Inferior parietal cortex (tissue), 1 donor: ENCODE measurements at regions not wholly inside any gene's neighbourhood (a gene's known extent, or its start where the extent isn't known, plus 50 kb on each side); places are given as distances from the start of the nearest gene placed in this dataset.
A peak's percentile ranks its signal among the peaks of the same experiment; 100 is the strongest.

Experiments used
- DNase-seq: peaks from one replicate; pipeline ENCODE4 v3.0.0-alpha.2; 2016; ENCODE audit errors: extremely low spot score

DNA sequence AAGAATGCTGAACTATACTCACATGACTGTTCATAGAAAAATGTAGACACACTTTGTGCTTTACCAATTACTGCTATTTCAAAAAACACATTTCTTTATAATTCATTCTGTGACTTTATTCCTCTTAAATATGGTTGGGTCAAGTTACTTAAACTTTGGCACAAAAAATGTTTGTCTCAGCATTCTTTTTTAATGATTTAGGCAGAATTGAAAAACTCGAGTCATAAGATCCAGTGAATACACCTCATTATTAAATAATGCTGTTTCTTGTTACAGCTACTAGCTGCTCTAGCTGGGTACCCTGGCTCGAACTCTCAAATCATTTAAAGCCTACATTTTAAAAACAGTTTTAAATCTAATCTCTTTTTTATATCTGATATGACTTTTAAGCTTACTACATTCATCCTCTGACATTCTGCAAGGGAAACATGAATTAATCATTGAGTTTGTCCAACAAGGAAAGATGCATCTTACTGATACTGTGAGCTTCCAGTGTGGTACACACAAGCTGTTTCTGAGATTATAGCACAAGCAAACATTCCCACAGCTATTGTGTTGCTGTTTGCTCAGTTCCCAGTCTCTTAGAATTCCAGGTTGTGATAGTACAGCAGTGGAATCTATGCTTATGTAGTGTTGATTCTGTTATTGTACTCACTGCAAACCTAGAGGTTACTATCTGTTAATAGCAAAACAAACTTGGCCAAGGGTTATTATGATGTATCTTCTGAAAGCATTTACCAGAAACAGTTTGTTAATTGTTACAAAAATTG is 746.5 kb downstream of the USP25 start:
- DNase-seq: no peak

DNA sequence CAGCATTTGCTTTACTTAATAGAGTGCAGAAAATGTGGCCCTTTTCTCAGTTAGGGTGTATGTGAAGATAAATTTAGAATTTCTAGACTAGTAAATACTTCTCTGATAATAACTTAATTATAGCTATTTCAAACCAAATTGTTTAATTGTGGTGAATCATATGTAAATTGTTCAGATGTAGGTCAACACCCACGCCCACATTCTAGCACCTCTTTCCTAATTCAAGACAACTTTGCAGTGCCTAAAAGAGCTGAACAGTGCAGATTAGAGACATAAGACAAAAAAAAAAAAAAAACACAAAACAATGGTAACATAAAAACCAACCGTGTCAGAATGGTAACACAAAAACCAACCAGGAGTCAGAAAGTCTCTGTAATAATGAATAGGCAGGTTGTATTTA is 758.3 kb downstream of the USP25 start:
- DNase-seq: no peak

DNA sequence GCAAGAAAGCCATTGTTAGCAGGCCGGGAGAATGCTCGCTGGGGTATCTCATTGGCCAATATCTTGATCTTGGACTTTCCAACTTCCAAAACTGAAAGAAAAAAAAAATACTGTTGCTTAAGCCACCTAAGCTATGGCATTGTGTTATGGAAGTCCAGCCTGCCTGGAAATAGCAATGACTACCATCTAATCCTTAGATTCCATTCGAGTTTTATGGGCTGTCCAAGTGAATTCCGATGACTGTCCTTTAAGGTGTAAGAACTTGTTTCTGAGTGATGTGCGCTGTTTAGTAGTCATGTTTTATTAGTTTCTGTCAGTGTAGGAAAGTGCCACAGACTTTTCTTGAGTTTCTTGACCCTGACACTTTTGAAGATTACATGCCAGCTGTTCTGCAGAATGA is 762.6 kb downstream of the USP25 start:
- DNase-seq: no peak

DNA sequence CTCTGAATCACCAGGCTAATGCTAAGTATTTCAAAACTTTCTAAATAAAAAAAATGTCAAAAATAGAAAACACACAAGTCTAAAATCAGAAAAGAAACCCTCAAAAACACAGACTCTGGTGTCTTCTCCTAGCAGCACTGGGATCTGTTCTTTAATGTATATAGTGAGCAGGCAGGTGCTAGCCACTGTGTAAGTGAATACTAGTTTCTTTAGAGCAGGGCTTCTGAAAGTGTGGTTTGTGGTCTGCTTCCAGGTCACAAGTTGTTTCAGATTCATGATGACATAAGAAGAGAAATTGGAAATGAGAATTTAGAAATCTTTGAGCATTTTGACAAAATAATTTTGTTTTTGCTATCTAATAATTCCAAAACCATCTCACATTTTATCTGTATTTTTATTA is 763.1 kb downstream of the USP25 start:
- DNase-seq: no peak

DNA sequence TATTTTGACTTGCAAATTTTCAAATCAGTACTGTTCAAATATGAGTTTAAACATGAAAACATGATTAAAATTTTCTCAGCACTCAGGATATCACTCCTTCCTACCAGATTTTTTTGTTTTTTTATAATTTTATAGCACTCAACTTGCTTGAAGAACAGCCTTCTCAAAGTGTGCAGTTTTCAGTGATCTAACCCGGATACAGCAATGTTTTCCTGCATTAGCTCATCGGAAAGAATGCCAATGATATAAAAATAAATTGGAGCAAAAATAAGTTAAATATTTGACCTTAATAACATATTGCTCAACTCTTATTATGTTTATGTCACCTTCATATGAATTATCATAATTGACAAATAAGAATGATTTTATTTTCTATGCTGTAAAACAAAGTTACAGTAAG is 766.8 kb downstream of the USP25 start:
- DNase-seq: no peak

DNA sequence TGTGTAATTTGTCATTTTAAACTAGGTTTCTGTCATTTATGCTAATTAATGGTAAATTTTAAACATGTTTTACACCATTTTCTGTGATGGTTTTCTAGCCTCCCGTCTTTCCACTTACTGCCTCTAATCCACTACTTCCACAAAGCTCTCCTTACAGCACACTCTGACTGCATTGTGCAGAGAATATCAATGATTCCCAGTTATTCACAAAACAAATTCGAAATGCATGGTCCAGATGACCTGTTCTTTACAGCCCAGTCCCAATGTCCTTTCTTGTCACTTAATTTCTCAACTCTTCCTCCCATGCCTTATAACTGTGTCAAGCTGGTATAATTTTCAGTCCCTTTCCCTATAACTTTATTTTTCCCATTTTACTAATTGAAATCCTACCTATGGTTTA is 770.5 kb downstream of the USP25 start:
- DNase-seq: no peak

DNA sequence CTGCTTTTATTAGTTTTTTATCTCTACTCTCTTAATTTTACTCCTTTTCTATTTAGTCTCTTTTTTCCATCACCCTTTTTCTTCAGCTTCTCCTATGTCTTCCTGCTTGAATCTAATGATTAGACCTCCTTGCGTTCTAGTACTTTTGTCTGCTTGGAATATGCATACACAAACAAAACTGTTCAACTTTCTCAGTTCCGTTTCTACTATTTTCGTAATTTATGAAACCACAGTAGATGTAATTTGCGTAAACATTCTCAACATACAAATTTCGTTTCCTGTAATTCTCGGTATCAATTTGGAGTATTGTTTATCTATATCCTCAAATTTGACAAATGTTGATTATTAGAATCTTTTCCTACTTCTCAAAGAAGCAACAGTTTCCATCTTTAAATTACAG is 772.5 kb downstream of the USP25 start:
- no peak for DNase-seq

DNA sequence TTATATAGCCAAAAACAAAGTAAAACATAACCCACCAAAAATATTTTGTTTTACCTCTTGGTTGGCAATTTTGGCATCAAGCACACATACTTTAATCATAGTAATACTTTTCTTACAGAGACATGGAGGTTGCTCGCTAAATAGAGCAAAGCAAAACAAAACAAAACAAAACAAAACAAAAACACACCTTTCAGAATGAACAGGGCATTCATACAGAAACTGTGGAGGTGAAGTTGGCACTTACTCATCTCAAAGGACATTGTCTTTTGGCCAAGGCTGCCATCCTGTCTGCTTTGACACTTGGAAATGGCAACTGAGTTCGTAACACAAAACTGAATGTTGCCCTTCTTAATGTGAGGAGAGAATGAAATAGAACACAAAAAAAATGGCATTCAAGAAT is 773.1 kb downstream of the USP25 start:
- DNase-seq: no peak

DNA sequence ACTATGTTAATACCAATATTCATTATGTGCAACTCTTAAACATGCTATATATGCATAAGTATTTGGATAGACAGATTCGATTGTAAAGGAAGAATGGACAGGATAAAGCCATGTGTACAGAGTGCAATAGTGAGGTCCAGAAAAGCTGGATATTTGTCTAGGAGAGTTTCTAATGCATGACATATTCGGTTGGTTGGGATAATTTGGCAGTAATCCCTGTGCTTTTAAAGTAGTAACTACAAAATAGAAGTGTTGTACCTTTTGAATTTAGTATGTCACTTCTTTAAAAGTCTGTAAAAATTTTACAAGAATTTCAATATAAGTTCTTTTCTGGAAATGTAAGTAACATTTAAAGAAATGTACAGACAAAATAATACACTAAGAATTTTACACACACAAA is 774.5 kb downstream of the USP25 start:
- no peak for DNase-seq

DNA sequence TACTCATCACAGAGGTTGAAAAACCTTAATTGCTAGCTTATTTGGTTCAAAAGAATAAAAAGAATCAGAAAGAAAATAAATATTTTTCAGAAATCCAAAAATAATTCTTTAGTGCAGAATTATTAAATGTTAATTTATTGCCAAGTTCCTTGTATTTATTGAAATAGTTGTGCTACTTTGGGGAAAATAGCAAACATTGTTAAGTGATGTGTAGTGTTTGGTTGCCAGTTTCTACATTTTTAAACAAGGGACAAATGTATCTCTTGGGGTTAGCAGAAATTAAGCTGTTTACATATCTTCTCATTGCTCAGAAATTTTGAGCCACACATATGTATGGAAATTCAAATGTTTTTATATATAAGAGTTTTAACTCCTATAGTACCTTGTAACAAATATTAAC is 775.0 kb downstream of the USP25 start:
- no peak for DNase-seq

DNA sequence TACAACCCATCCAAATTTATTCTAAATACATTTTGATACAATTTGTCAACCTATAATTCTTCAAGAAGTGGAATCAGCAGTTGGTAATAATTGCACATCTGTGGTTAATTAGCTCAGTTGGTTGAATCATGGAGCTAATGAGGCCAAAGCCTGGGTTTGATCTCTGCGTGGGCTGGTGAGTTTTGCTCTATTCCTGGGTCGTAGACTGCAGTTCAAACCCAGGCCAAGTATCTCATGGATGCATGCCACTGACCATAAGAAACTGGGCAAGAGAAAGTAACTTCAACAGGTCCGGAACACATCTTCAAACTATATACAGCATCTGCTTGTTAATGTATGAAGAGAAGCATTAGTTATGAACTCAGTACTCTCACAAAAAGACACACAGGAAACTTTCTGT is 779.7 kb downstream of the USP25 start:
- DNase-seq: no peak

DNA sequence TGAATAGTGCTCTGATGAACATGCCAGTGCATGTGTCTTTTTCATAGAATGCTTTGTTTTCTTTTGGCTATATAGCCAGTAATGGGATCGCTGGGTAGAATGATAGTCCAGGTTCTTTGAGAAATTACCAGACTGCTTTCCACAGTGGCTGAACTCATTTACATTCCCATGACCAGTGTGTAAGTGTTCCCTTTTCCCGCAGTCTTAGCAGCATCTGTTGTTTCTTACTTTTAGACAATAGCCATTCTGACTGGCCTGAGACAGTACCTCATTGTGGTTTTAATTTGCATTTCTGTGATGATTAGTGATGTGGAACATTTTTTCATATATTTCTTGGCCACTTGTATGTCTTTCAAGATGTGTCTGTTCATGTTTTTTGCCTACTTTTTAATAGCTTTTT is 784.5 kb downstream of the USP25 start:
- peak; percentile 70 for DNase-seq

DNA sequence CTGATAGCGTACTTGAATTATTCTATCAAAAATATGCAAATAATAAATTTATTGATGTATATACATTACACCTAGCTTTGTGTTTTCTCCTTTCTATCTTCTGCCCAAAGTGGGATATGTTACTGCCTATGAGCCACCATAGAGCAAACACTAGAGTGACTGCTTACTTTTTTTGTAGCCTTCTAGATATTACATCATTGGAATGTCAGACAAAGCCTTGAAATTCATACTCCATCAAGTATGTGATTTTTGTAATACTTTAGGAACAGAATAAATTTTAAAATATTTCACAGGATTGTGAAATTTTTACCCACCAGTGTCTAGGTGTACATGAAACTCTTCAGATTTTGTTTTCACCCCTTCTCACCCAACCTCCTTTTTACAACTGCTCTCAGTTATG is 787.6 kb downstream of the USP25 start:
- no peak for DNase-seq

DNA sequence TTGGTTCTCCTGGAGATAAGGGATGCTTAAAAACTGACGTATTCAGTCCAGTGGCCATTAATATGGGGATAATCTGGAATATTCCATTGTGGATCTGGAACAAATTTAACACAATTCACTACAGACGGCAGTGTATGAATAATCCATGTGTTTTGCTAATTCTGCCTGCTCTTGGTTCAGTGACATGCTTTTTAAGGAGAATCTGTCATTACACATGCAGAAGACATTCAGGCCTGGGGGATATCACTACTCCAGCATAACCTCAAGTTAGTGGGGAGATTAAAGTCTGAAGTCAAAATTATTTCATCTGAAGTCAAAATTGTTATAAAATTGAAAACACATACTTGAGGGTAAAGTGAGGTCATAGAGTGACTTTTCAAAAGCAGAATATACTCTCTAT is 789.3 kb downstream of the USP25 start:
- no peak for DNase-seq

DNA sequence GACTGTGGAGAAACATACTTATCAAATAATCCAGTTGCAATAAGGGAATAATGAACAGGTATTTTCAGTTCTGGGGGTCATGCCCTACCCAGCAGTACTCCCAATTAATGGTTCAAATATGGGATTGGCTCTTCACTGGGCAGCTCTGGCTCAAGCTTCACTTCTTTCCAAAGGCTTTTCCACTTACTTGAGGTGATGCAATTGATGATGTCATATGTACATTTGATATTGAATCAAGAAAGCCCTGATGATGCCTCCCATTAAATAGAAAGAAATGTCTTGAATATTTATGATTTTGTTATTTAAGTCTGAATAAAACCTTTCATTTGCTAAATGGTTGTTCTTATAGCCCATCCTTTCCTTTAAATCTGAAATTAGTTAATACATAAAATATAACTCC is 789.9 kb downstream of the USP25 start:
- DNase-seq: no peak

DNA sequence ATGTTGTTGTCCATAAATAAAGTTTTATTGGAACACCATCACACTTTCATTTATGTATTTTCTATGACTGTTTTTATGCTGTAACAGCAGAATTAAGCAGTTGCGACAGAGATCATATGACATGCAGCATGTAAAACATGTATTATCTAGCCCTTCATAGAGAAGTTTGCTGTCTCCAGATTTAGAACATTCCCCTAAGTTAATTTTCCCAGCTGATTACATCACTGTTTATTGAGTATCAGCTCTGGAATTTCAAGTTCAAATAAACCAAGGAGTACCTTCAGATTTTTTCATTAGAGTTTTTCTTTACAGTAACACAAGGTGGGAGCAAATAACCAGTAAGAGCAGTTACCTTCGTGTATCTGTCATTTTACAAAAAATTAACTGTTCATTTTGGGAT is 792.8 kb downstream of the USP25 start:
- no peak for DNase-seq

DNA sequence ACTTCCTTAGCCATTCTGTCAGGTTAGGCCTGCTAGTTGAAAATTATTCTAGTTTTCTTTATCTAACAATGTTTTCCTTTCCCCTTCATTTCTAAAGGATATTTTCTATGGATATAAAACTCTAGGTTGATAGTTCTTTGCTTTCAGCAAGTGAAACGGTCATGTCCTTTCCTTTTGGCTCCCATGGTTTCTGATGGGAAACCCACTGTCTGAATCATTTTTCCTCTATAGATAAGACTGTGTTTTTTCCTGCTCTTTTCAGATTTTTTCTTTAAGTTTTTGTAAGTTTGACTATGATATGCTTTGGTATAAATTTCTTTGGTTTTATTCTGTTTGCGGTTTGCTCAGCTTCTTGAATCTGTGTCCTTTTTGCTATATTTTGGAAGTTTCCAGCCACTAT is 800.9 kb downstream of the USP25 start:
- DNase-seq: no peak

DNA sequence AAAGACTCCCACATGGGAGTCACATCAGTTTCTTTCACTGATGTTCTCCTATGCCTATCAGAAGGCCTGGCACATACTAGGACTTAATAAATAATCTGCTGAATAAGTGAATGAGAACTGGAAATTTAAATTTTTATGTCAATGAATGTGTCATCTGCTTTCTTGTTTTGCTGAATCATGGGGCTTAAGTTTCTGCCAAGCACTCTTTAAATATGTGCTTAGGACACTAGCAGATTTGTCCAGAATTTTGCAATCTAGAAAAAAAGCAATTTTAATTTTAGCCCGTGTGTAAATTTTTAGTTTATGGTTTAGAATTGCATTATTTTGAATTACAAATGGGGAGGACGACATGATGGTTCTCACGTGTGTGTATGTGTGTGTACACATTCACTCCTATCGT is 803.1 kb downstream of the USP25 start:
- peak; percentile 60 for DNase-seq

DNA sequence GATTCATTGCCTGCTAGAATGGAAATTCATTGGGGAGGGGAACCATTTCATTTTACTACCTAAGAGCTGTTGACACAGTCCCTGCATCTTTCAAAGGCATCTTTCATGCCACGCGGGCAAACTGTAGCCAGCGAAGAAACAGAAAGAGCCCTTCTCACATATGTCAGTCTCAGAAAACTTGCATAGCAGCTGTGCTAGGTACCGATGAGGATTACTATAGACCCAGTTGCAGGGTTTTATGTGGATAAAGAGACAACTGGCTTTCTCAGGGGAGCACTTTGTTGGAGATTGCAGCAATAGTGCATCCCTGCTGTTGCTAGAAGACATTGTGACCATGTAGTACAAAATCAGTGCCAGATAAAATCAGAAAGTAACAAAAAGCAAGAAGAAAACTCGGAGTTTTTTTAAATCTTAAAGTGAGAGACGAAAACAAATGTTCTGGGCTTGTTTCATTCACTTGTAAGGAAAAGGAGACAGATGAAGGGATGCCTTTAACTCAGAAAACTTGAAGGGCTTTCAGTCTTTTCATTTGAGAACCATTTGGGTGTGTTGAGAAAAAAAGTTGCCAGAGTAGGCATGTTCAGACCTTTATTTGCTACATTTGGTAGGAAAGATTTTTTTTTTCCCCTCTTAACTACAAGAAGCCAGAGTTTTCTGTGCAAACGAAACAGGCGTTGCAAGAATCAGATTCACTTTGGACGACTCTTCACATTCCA is 804.1 kb downstream of the USP25 start:
- DNase-seq: peak; percentile 79

DNA sequence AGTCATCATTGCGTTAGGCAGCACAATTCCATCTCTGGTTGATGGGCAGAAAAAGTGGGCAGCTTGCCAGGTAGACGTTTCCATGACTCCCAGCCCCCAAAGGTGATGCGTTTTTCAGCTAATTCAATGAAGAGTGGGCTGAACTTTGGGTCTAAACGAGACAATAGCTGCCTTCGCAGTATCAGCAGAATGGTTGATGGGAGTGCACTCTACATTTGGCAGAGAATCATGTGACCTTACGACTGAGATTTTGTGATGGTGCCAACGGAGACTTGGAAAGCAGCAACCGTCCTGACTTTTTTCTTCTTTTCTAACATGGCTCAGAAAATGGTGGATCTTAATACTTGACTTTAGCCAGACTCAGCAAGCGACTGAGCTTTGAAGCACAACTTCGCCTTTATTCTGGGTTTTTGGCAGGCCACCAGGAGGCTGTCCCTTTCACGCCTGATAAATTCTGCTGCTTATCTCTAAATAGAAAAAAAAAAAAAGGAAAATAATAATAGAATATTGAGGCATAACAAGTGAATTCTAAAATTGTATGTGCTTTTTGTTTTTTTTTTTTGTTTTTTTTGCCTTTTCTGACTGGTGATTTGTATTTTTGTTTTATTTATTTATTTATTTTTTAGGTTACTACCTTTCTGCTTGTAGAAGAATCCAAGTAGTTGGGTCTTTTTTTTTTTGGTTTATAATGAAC is 804.8 kb downstream of the USP25 start:
- peak; percentile 84 for DNase-seq

DNA sequence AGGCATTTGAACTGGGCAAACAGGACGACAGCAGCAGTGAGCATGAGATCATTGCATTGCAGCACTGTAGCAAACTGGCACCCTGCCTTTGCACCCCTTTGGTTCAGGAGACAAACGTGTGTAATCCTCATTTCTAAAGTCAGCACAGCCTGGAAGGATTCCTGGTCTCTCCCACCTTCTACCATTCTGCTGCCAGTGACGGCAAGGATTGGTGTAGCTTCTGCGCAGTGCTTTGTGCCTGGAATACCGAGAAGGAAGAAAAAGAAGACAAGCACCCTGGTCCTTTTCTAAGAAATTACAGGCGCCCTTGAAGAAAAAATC is 805.3 kb downstream of the USP25 start:
- peak; percentile 87 for DNase-seq

DNA sequence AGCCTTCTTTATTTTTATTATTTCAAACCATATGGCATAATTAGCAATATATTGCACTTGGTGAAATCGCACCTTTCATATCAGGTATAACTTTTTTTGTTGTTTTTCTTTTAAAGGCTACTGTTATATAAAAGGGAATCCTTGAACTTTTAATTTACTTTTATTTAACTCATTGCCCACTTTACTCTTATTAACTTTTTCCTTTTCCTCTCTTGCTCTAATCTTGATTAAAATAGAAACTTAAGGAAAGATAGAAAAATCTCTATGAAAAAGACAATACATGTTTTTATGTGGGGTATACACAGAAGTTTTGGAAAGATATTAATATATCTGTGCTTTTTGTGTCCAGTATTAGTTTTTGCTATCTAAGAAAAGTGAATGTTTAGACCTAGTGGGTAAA is 805.8 kb downstream of the USP25 start:
- DNase-seq: peak; percentile 42

DNA sequence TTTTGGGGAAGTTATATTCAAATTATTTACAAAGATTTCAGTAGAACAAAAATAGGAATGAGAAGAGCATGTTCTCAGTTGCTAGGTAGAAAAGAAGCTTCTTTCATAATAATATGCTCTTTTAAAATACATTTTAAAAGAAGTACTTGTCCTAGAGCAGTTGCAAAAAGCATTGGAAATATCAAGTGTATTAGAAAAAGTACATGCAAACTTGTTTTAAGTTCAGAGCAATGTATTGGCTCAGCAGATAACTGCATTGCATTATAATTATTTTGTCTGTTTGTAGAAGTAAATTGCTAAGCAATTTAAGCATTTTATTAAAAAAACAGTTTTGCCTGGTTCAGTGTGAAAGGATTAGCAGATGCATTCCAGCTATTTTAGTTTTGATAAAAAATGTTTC is 806.4 kb downstream of the USP25 start:
- no peak for DNase-seq
